ENCODE measurements at regions not wholly inside any gene's neighbourhood (a gene's known extent, or its start where the extent isn't known, plus 50 kb on each side); places are given as distances from the start of the nearest gene placed in this dataset.

DNA sequence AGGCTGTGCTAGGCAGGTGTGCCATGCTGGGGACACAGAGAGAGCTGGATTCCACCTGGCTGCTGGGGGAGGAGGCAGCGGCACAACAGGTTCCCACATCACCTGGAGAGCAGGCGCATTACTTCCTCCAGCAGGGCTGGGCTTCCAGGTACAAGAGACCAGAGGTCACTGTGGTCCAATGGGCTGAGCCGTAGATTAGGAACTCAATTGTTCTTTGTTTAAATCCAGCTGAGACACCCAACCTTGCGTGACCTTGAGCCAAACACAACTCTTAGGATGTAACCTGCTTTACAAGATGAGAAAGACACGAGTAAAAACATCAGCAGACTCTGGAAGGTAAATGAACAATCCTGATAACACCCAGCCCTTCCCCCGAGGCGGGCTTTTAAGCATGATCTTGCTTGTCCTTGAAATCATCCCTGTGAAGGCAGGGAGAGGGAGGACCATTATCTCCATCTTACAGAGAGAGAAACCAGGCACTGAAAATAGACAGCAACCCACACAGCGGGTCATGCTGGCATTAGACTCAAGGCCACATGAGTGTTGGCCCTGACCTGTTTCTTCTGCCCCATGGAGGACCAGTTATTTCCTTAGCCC lies 216.5 kb upstream of the RREB1 start:
- DNase-seq (ENCODE audit: low spot score), result no peak

GRCh38 chr6:6891949-6892461 lies 215.8 kb upstream of the RREB1 start:
- no peak for DNase-seq (ENCODE audit: low spot score)

GRCh38 chr6:6892744-6893583 lies 214.8 kb upstream of the RREB1 start:
- DNase-seq (ENCODE audit: low spot score), result no peak

GRCh38 chr6:6893701-6894100 lies 214.1 kb upstream of the RREB1 start:
- DNase-seq (ENCODE audit: low spot score), result no peak

GRCh38 chr6:6895929-6896328 lies 211.8 kb upstream of the RREB1 start:
- DNase-seq (ENCODE audit: low spot score), result no peak

- DNase-seq (ENCODE audit: low spot score), result no peak
Measured at GRCh38 chr6:6897140-6897539, 210.6 kb upstream of the RREB1 start.

- DNase-seq (ENCODE audit: low spot score), result no peak
Measured at GRCh38 chr6:6900569-6901204, 207.1 kb upstream of the RREB1 start.

DNA sequence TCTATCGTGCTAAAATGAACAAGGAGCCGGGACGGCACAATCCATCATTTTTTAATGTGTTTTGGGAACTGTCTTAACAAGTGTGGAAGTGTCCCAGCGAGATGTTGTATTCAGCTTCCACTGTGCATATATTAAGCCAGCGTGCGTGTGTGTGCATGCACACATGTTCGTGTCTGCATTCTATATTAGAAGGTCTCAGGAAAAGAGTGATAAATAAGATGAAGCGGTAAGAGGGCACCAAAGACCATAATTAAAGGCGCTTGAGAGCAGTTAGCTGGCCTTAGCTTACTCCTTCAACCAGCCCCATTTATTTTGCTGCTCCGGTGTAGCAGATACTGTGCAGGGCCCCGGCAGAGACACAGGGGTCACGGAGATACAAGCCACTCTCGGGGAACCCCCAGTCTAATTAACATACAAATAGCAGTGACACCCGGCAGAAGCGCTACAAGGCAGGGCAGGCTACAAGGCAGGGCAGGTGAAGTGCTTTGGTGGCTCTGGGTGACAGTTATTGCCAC lies 206.5 kb upstream of the RREB1 start:
- no peak for DNase-seq (ENCODE audit: low spot score)

DNA sequence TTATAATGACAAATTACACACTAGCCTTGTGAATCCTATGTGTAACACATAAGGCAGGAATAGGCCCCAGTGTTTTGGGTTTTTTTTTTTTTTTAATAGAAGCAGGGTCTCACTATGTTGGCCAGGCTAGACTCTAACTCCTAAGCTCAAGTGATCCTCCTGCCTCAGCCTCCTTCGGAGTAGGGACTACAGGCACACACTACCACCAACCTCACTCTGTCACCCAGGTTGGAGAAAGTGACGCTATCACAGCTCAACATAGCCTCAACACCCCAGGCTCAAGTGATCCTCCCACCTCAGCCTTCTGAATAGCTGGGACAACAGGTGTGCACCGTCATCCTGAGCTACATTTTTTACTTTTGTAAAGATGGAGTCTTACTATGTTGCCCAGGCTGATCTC lies 205.8 kb upstream of the RREB1 start:
- DNase-seq (ENCODE audit: low spot score), result no peak

GRCh38 chr6:6905961-6906518 lies 201.7 kb upstream of the RREB1 start:
- DNase-seq (ENCODE audit: low spot score), result no peak

DNA sequence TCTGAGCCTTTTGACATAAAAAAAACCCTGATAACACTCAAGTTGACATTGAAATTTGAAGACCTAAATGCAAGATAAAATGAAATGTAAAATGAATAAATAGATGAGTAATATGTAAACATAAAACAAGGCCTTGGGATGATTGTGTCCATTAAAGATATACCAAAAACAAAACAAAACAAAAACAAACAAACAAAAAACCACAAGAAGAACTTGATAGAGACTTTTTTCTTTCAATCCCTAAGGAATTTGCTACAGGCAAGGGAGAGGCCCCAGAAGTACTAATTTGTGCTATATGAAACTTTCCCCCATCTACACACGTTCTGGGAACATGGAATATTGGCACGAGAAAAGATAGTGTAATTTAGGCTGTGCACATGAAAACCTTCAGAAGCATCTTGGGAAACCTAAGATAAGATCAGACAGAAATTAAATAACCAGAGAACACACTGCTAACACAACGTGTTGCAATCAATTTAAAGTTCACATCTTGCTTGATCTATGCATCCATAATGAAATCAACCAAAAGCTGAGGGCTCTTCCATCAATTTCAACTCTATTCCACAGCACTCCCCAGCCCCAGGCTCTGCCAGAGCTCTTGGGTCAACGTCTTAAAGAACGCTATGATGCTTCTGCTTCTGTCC lies 201.1 kb upstream of the RREB1 start:
- DNase-seq (ENCODE audit: low spot score), result no peak

DNA sequence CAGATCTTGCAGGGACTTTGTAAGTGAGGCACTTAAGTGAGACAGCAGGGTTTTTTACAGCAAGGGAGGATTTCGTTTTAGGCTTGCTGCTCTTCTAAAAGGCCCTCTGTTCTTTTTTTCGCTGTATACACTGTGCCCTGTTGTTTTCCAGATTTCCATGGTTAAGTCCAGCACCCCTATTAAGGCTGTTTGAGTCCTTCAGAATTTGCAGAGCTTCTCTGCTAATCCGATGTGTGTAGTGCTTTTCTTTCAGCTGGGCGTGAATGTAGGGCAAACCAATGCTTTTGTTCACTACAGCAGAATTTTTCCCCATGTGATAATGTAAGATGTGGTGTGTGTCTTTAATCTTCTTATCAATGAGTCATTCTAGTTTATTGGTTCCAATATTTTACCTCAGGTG lies 200.5 kb upstream of the RREB1 start:
- DNase-seq (ENCODE audit: low spot score), result no peak

DNA sequence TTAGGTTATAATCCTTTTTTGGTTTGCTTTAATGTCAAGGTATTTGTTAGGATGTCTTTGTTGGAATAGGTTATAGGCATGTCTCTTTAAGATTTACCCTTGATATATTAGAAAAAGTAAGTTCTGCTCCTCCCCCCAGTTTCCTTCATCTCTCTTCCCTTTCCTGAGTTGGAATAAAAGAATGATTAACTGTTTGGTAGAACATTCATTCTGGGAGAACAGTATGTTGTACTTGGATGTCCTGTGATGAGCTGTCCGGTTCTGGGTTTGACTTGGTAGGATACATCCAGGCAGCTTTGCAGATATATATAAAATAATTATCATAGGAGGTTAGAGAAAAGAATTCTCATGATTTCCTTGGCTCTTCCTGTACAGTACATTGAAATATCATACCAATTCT lies 199.6 kb upstream of the RREB1 start:
- no peak for DNase-seq (ENCODE audit: low spot score)

GRCh38 chr6:6909111-6909510 lies 198.7 kb upstream of the RREB1 start:
- no peak for DNase-seq (ENCODE audit: low spot score)

- no peak for DNase-seq (ENCODE audit: low spot score)
Measured at GRCh38 chr6:6910734-6911295, 196.9 kb upstream of the RREB1 start.

DNA sequence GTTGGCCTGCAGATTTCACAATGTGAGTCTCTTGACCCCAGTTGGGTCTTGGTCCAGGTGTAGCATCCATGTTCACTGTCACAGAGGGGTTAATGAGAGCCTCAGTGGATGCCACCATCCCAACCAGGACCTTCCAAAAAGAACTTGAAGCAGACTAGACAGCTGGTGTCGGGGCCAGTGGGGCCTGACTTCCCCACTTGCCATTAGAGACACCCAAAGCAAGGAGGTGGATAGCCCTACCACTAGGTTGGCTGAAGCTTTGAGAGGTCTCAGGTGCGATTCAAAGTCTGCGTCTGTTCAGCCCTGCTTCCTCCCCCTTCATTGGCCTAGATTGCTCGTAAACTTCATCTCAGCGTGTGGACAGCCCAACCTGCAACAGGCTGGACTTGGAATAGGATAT lies 196.4 kb upstream of the RREB1 start:
- DNase-seq (ENCODE audit: low spot score), result no peak

GRCh38 chr6:6912817-6913744 lies 194.7 kb upstream of the RREB1 start:
- no peak for DNase-seq (ENCODE audit: low spot score)

- DNase-seq (ENCODE audit: low spot score), result no peak
Measured at GRCh38 chr6:6915219-6915618, 192.5 kb upstream of the RREB1 start.

GRCh38 chr6:6915813-6916547 lies 191.8 kb upstream of the RREB1 start:
- no peak for DNase-seq (ENCODE audit: low spot score)

DNA sequence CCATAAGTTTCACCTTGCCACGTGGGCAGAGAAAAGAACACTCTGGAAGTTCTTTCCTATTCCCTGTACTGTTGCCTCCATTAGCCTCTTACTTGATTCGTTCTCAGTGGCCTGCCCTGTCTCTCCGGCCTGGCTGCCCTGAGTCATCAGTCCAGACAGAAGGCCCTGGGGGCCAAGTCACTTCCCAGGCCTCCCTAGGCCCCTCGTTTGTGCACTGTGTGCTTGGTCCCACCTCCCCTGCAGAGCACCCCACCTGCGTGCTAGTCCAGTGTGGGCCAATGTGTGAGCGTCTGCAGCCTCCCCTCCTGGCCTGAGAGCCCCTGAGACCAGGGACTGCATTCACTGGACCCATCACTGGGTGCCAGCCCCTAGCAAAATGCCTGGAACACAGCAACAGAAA lies 191.2 kb upstream of the RREB1 start:
- DNase-seq (ENCODE audit: low spot score), result no peak

All from activated CD4-positive, alpha-beta T cell treated with anti-CD3 and anti-CD28 coated beads, Interleukin-2, Interleukin-4, amounts not matched to agents 100 ng/mL and 50 ng/mL, durations not matched to agents 16 hours and 8 hours (primary cell).